SK-N-SH treated with all-trans-retinoic acid at 6 μM for 48 hours (cell line): ENCODE measurements at regions not wholly inside any gene's neighbourhood (a gene's known extent, or its start where the extent isn't known, plus 50 kb on each side); places are given as distances from the start of the nearest gene placed in this dataset.
"Not testable (repeated sequence)": the region's sequence is repeated elsewhere in the genome, so short reads cannot be mapped to it uniquely, and the experiment has no call there.

ENCODE experiments used
- ATAC-seq: fragments of 200-7000 bp; cut with Tn5 transposase; 3 replicates; pipeline ENCODE4 v1.9.1; 2020; ENCODE audit warnings: mild to moderate bottlenecking, moderate library complexity
- ARNTL ChIP-seq: fragments of 450-650 bp; formaldehyde crosslinking; IDR thresholded peaks from 2 replicates; pipeline ENCODE4 v1.5.0; 2020; ENCODE audit warnings: low read depth, mild to moderate bottlenecking, moderate library complexity, borderline replicate concordance
- BACH2 ChIP-seq: fragments of 250-450 bp; sonication (Bioruptor Pico); IDR thresholded peaks from 2 replicates; pipeline ENCODE4 v1.9.0; 2021; ENCODE audit warnings: mild to moderate bottlenecking, borderline replicate concordance
- CREB5 ChIP-seq: fragments of 250-450 bp; sonication (Bioruptor Pico); IDR thresholded peaks from 2 replicates; pipeline ENCODE4 v1.5.1; 2020; ENCODE audit warnings: low read depth, mild to moderate bottlenecking, moderate library complexity
- CSDC2 ChIP-seq: fragments of 250-450 bp; sonication (Bioruptor Pico); IDR thresholded peaks from 2 replicates; pipeline ENCODE4 v1.5.0; 2020; ENCODE audit warnings: mild to moderate bottlenecking, moderate library complexity
- ESRRG ChIP-seq: fragments of 250-450 bp; sonication (Bioruptor Pico); IDR thresholded peaks from 2 replicates; pipeline ENCODE4 v1.6.1; 2021; ENCODE audit warnings: mild to moderate bottlenecking
- GLIS3 ChIP-seq: fragments of 250-450 bp; sonication (Bioruptor Pico); IDR thresholded peaks from 2 replicates; pipeline ENCODE4 v1.5.0; 2020; ENCODE audit warnings: mild to moderate bottlenecking, moderate library complexity
- ISL1 ChIP-seq: fragments of 250-450 bp; sonication (Bioruptor Pico); IDR thresholded peaks from 2 replicates; pipeline ENCODE4 v2.1.2; 2022; ENCODE audit warnings: mild to moderate bottlenecking, moderate library complexity
- OSR1 ChIP-seq: fragments of 250-450 bp; sonication (Bioruptor Pico); IDR thresholded peaks from 2 replicates; pipeline ENCODE4 v1.8.0; 2022; ENCODE audit warnings: moderate library complexity, mild to moderate bottlenecking, inconsistent platforms
- PATZ1 ChIP-seq: fragments of 250-450 bp; sonication (Bioruptor Pico); IDR thresholded peaks from 2 replicates; pipeline ENCODE4 v1.8.0; 2020; ENCODE audit warnings: mild to moderate bottlenecking, moderate library complexity, borderline replicate concordance
- POU6F1 ChIP-seq: fragments of 250-450 bp; sonication (Bioruptor Pico); IDR thresholded peaks from 2 replicates; pipeline ENCODE4 v1.8.0; 2021; ENCODE audit warnings: low read depth, mild to moderate bottlenecking, moderate library complexity, borderline replicate concordance
- PPARA ChIP-seq: fragments of 250-450 bp; sonication (Bioruptor Pico); IDR thresholded peaks from 2 replicates; pipeline ENCODE4 v1.5.0; 2020; ENCODE audit warnings: mild to moderate bottlenecking, borderline replicate concordance
- RARB ChIP-seq: fragments of 250-450 bp; sonication (Bioruptor Pico); IDR thresholded peaks from 2 replicates; pipeline ENCODE4 v1.8.0; 2021; ENCODE audit warnings: mild to moderate bottlenecking, moderate library complexity
- SNAI2 ChIP-seq: fragments of 250-450 bp; sonication (Bioruptor Pico); IDR thresholded peaks from 2 replicates; pipeline ENCODE4 v1.5.0; 2020; ENCODE audit warnings: mild to moderate bottlenecking, moderate library complexity
- TCF4 ChIP-seq: fragments of 250-450 bp; sonication (Bioruptor Pico); IDR thresholded peaks from 2 replicates; pipeline ENCODE4 v1.8.0; 2021; ENCODE audit warnings: mild to moderate bottlenecking, moderate library complexity, borderline replicate concordance
- TOX ChIP-seq: fragments of 250-450 bp; sonication (Bioruptor Pico); IDR thresholded peaks from 2 replicates; pipeline ENCODE4 v1.8.0; 2021; ENCODE audit warnings: mild to moderate bottlenecking, moderate library complexity, borderline replicate concordance
- TSHZ2 ChIP-seq: fragments of 250-450 bp; sonication (Bioruptor Pico); IDR thresholded peaks from 2 replicates; pipeline ENCODE4 v1.5.0; 2020; ENCODE audit warnings: mild to moderate bottlenecking, moderate library complexity
- ZC3H10 ChIP-seq: fragments of 250-450 bp; sonication (Bioruptor Pico); IDR thresholded peaks from 2 replicates; pipeline ENCODE4 v1.5.1; 2021; ENCODE audit warnings: mild to moderate bottlenecking, moderate library complexity
- ZFP3 ChIP-seq: fragments of 250-450 bp; sonication (Bioruptor Pico); IDR thresholded peaks from 2 replicates; pipeline ENCODE4 v1.5.0; 2020; ENCODE audit warnings: mild to moderate bottlenecking, moderate library complexity
- ZFP30 ChIP-seq: fragments of 450-650 bp; formaldehyde crosslinking; IDR thresholded peaks from 2 replicates; pipeline ENCODE4 v1.5.0; 2022; ENCODE audit warnings: mild to moderate bottlenecking, moderate library complexity
- ZNF565 ChIP-seq: fragments of 450-650 bp; formaldehyde crosslinking; conservative IDR thresholded peaks from 2 replicates; pipeline ENCODE4 v1.5.0; 2020; ENCODE audit warnings: low read depth, mild to moderate bottlenecking, moderate library complexity
- ZNF70 ChIP-seq: fragments of 450-650 bp; formaldehyde crosslinking; IDR thresholded peaks from 2 replicates; pipeline ENCODE4 v1.5.0; 2020; ENCODE audit warnings: mild to moderate bottlenecking, moderate library complexity
- ZNF8 ChIP-seq: fragments of 450-650 bp; formaldehyde crosslinking; IDR thresholded peaks from 2 replicates; pipeline ENCODE4 v1.5.0; 2020; ENCODE audit warnings: mild to moderate bottlenecking, moderate library complexity

GRCh38 chr5:87583704-87584103, 171.0 kb upstream of the CCNH start:
- TF ChIP-seq ZNF8 (CRISPR knock-in tag) = peak; percentile 49; the same call in 1 of the 2 replicates
- ATAC-seq = not testable (repeated sequence)

GRCh38 chr5:87582149-87582548, 169.4 kb upstream of the CCNH start:
- TF ChIP-seq CREB5 (CRISPR knock-in tag) (no peak), OSR1 (CRISPR knock-in tag) (no peak), TCF4 (CRISPR knock-in tag) (no peak), TSHZ2 (CRISPR knock-in tag) (no peak), PPARA (CRISPR knock-in tag) (no peak), ZFP3 (CRISPR knock-in tag) (no peak), SNAI2 (CRISPR knock-in tag) (no peak), ZC3H10 (no peak), ZNF70 (CRISPR knock-in tag) (no peak), POU6F1 (CRISPR knock-in tag) (no peak), CSDC2 (CRISPR knock-in tag) (no peak), ARNTL (CRISPR knock-in tag) (no peak), TOX (CRISPR knock-in tag) (no peak), ZFP30 (CRISPR knock-in tag) (no peak), ESRRG (CRISPR knock-in tag) (no peak), ISL1 (CRISPR knock-in tag) (no peak)
- TF ChIP-seq, all 23 proteins: peak for 0
- no peak for ATAC-seq

GRCh38 chr5:87581661-87582060, 168.9 kb upstream of the CCNH start:
- no peak for TF ChIP-seq GLIS3 (CRISPR knock-in tag)
- TF ChIP-seq CREB5 (CRISPR knock-in tag) = no peak
- TF ChIP-seq SNAI2 (CRISPR knock-in tag) = no peak
- TF ChIP-seq PATZ1 (CRISPR knock-in tag) = no peak
- TF ChIP-seq CSDC2 (CRISPR knock-in tag) = no peak
- TF ChIP-seq BACH2 (CRISPR knock-in tag) = no peak
- TF ChIP-seq POU6F1 (CRISPR knock-in tag) = no peak
- TF ChIP-seq OSR1 (CRISPR knock-in tag) = no peak
- TF ChIP-seq ESRRG (CRISPR knock-in tag) = no peak
- no peak for TF ChIP-seq ZNF565 (CRISPR knock-in tag)
- TF ChIP-seq ZFP30 (CRISPR knock-in tag) = no peak
- no peak for TF ChIP-seq TOX (CRISPR knock-in tag)
- TF ChIP-seq TCF4 (CRISPR knock-in tag) = no peak
- TF ChIP-seq RARB (CRISPR knock-in tag) = no peak
- TF ChIP-seq, all 23 proteins: peak for 0
- ATAC-seq = no peak
